ENCODE measurements at regions not wholly inside any gene's neighbourhood (a gene's known extent, or its start where the extent isn't known, plus 50 kb on each side); places are given as distances from the start of the nearest gene placed in this dataset.

- TF ChIP-seq YY1 (IDR thresholded peaks at IDR 0.05; ENCODE audit: insufficient read depth, insufficient read length) (no peak), ZNF274 (IDR thresholded peaks at IDR 0.05; ENCODE audit: low read depth, low read length) (no peak), SUZ12 (IDR thresholded peaks at IDR 0.05; ENCODE audit: extremely low read depth, insufficient read depth, insufficient read length) (no peak)
Measured at GRCh38 chr13:39154041-39154440, 115.8 kb downstream of the NHLRC3 start.
